A549 (cell line): ENCODE measurements at regions not wholly inside any gene's neighbourhood (a gene's known extent, or its start where the extent isn't known, plus 50 kb on each side); places are given as distances from the start of the nearest gene placed in this dataset.
"Not testable (repeated sequence)": the region's sequence is repeated elsewhere in the genome, so short reads cannot be mapped to it uniquely, and the experiment has no call there.

Experiments
- ATAC-seq, 2 experiments: fragments of 200-7000 bp in 1 of 2; fragments of >200 bp in 1 of 2; cut with Nextera tagmentation in 1 of 2; cut with Tn5 transposase in 1 of 2; 3 replicates each; pipeline versions ENCODE4 v1.8.0 to v1.9.1; 2018 to 2020; ENCODE audit warnings: mild to moderate bottlenecking in 1 of 2, moderate library complexity in 1 of 2
- CTCF ChIA-PET: fragments of 300-600 bp; sonication (Branson Sonifier 250); formaldehyde crosslinking; extraction: SDS; loops from one replicate; lab custom pipeline; 2021; ENCODE audit warnings: antibody characterized with exemption, inconsistent platforms; lab: Yijun Ruan, JAX
- POLR2A ChIA-PET: fragments of 350-600 bp; formaldehyde crosslinking; extraction: SDS; loops from one replicate; lab custom pipeline; 2021; ENCODE audit warnings: antibody characterized with exemption, inconsistent platforms; lab: Yijun Ruan, JAX
- DNase-seq, 2 experiments: peaks; one replicate each; pipeline versions ENCODE4 v3.0.0 to v3.0.0-alpha.2; 2011 to 2016; ENCODE audit warnings: low read depth in 1 of 2, low spot score in 1 of 2
- FAIRE-seq: peaks from 2 replicates; lab custom pipeline; 2011; peaks lifted over from hg19 to GRCh38; lab: Jason Lieb, UNC
- H3K27ac ChIP-seq, 2 experiments: fragments of >200 bp; sonication (Bioruptor Twin); formaldehyde crosslinking; 3 replicates each; pipeline ENCODE4 v1.5.1; 2016 to 2017
- H3K4me1 ChIP-seq: fragments of >200 bp; sonication (Bioruptor Twin); formaldehyde crosslinking; 3 replicates; pipeline ENCODE4 v1.6.1; 2016
- H3K4me2 ChIP-seq: fragments of >200 bp; sonication (Bioruptor Twin); formaldehyde crosslinking; 3 replicates; pipeline ENCODE4 v1.6.1; 2016
- H3K4me3 ChIP-seq: fragments of >200 bp; sonication (Bioruptor Twin); formaldehyde crosslinking; 3 replicates; pipeline ENCODE4 v1.5.1; 2016
- H3K9me3 ChIP-seq: fragments of >200 bp; sonication (Bioruptor Twin); formaldehyde crosslinking; 3 replicates; pipeline ENCODE4 v1.6.1; 2016
- WGBS: methylation state at CpG from one replicate; pipeline ENCODE4 v1.1.6; 2017; ENCODE audit errors: missing lambda C conversion rate; 5-methylcytosine and 5-hydroxymethylcytosine counted together

- H3K4me2 ChIP-seq, POLR2A ChIA-PET, FAIRE-seq, H3K4me3 ChIP-seq, H3K9me3 ChIP-seq, DNase-seq, CTCF ChIA-PET, H3K27ac ChIP-seq, ATAC-seq, H3K4me1 ChIP-seq: not testable (repeated sequence)
- no CpG with 5 or more reads among the region's 6 CpGs for WGBS
Observed at GRCh38 chrY:18483354-18483753, 63.2 kb upstream of the HSFY1 start.
